HCT116 (cell line): ENCODE measurements at regions not wholly inside any gene's neighbourhood (a gene's known extent, or its start where the extent isn't known, plus 50 kb on each side); places are given as distances from the start of the nearest gene placed in this dataset.

Experiments
- ATAC-seq: fragments of 200-7000 bp; cut with Tn5 transposase; 2 replicates; pipeline ENCODE4 v1.9.1; 2020; ENCODE audit warnings: mild to moderate bottlenecking, moderate library complexity
- BruUV-seq: library from RNA; stranded (reverse); fragments of 400-500 nt; replicated peaks from 2 replicates; lab custom pipeline; 2021; lab: Mats Ljungman, UMichigan
- CTCF ChIA-PET: fragments of 300-600 bp; sonication (Branson Sonifier 250); formaldehyde crosslinking; loops from one replicate; lab custom pipeline; 2021; ENCODE audit warnings: antibody characterized with exemption; lab: Charles Lee
- POLR2A ChIA-PET: fragments of 300-600, 350-600 bp; sonication (Branson Sonifier 250); formaldehyde crosslinking; loops from one replicate; lab custom pipeline; 2021; ENCODE audit warnings: antibody characterized with exemption; lab: Charles Lee
- RAD21 ChIA-PET, 2 experiments: fragments of 300-600 bp; sonication (Branson Sonifier 250); formaldehyde crosslinking; loops; one replicate each; lab custom pipeline; 2023; ENCODE audit warnings: low total read pairs in 2 of 2; ENCODE audit not compliant: uncharacterized antibody in 2 of 2, unreplicated experiment in 2 of 2, low non-redundant PET in 1 of 2; lab: Charles Lee
- DNase-seq: peaks from one replicate; pipeline ENCODE4 v3.0.0-alpha.2; 2010; ENCODE audit warnings: low read depth, low spot score
- H2AFZ ChIP-seq: fragments of 200-600 bp; shearing (Covaris generic), sonication (generic); 2 replicates; pipeline ENCODE4 v1.6.1; 2017; ENCODE audit warnings: low read depth, mixed run types, mixed read lengths, antibody characterized with exemption, low read length; ENCODE audit not compliant: poor library complexity, severe bottlenecking
- H3K27ac ChIP-seq: 2 replicates; pipeline ENCODE4 v1.5.1; 2012; ENCODE audit warnings: low read depth, low read length
- H3K27me3 ChIP-seq: fragments of 200-600 bp; sonication (generic); 2 replicates; pipeline ENCODE4 v1.6.1; 2016; ENCODE audit warnings: mixed run types, low read length, mixed read lengths; ENCODE audit not compliant: insufficient read depth
- H3K36me3 ChIP-seq, 2 experiments: fragments of 200-500 bp in 1 of 2; fragments of 200-600 bp in 1 of 2; sonication (Bioruptor generic) in 1 of 2; sonication (generic) in 1 of 2; 2 replicates each; pipeline versions ENCODE4 v1.5.1 to v1.6.1; 2014 to 2016; ENCODE audit warnings: low read length in 2 of 2, inconsistent platforms in 1 of 2, mixed read lengths in 1 of 2, mixed run types in 1 of 2; ENCODE audit not compliant: insufficient read depth in 2 of 2, control insufficient read depth in 1 of 2
- H3K4me1 ChIP-seq, 2 experiments: fragments of 200-600 bp in 1 of 2; sonication (generic) in 1 of 2; 2 replicates each; pipeline versions ENCODE4 v1.5.1 to v1.6.1; 2012 to 2017; ENCODE audit warnings: low read length in 2 of 2, inconsistent platforms in 1 of 2, mild to moderate bottlenecking in 1 of 2, mixed read lengths in 1 of 2, mixed run types in 1 of 2, moderate library complexity in 1 of 2; ENCODE audit not compliant: insufficient read depth in 2 of 2, control insufficient read depth in 1 of 2
- H3K4me2 ChIP-seq: fragments of 200-600 bp; sonication (generic); 2 replicates; pipeline ENCODE4 v1.6.1; 2017; ENCODE audit warnings: mixed run types, low read length, mixed read lengths
- H3K4me3 ChIP-seq, 2 experiments: fragments of 200-600 bp in 1 of 2; sonication (generic) in 1 of 2; replicated peaks in 1 of 2; 2 replicates each; pipeline ENCODE4 v1.5.1; 2011 to 2016; ENCODE audit warnings: low read length in 2 of 2, control low read depth in 1 of 2, low read depth in 1 of 2, mild to moderate bottlenecking in 1 of 2, mixed read lengths in 1 of 2, mixed run types in 1 of 2
- H3K79me2 ChIP-seq: fragments of 200-600 bp; sonication (generic); 2 replicates; pipeline ENCODE4 v1.6.1; 2017; ENCODE audit warnings: mild to moderate bottlenecking, mixed run types, low read length, moderate library complexity, mixed read lengths; ENCODE audit not compliant: insufficient read depth
- H3K9ac ChIP-seq: fragments of 200-600 bp; sonication (generic); 2 replicates; pipeline ENCODE4 v1.6.1; 2016; ENCODE audit warnings: low read length, mixed read lengths
- H3K9me2 ChIP-seq: fragments of 200-600 bp; sonication (generic), shearing (Covaris generic); 2 replicates; pipeline ENCODE4 v1.6.1; 2017; ENCODE audit warnings: mixed run types, mild to moderate bottlenecking, moderate library complexity; ENCODE audit not compliant: insufficient read depth
- H3K9me3 ChIP-seq, 2 experiments: fragments of 200-500 bp in 1 of 2; fragments of 200-600 bp in 1 of 2; sonication (Bioruptor generic) in 1 of 2; sonication (generic) in 1 of 2; 2 replicates each; pipeline ENCODE4 v1.6.1; 2014 to 2017; ENCODE audit warnings: low read length in 2 of 2, mixed read lengths in 2 of 2, inconsistent platforms in 1 of 2, low read depth in 1 of 2, mild to moderate bottlenecking in 1 of 2, mixed run types in 1 of 2, moderate library complexity in 1 of 2; ENCODE audit not compliant: control insufficient read depth in 1 of 2, insufficient read depth in 1 of 2
- H4K20me1 ChIP-seq: fragments of 200-600 bp; sonication (generic), shearing (Covaris generic); 2 replicates; pipeline ENCODE4 v1.6.1; 2017; ENCODE audit warnings: mixed run types, mild to moderate bottlenecking, moderate library complexity; ENCODE audit not compliant: insufficient read depth
- CBX3 ChIP-seq: IDR thresholded peaks from 2 replicates; pipeline ENCODE4 v1.6.1; 2012; ENCODE audit warnings: low read depth
- CEBPB ChIP-seq: IDR thresholded peaks from 2 replicates; pipeline ENCODE4 v1.6.1; 2012; ENCODE audit warnings: low read depth
- CTCF ChIP-seq, 3 experiments: fragments of 200-600 bp in 1 of 3; sonication (generic) in 1 of 3; IDR thresholded peaks in 2 of 3; conservative IDR thresholded peaks in 1 of 3; 2 replicates each; pipeline ENCODE4 v1.5.1; 2012 to 2017; ENCODE audit warnings: low read depth in 2 of 3, low read length in 2 of 3, antibody characterized with exemption in 1 of 3, borderline replicate concordance in 1 of 3, control low read depth in 1 of 3, mild to moderate bottlenecking in 1 of 3, mixed read lengths in 1 of 3, mixed run types in 1 of 3, moderate library complexity in 1 of 3; ENCODE audit not compliant: insufficient read depth in 1 of 3
- EGR1 ChIP-seq: IDR thresholded peaks from 2 replicates; pipeline ENCODE4 v1.6.1; 2012; ENCODE audit warnings: low read depth
- ELF1 ChIP-seq: IDR thresholded peaks from 2 replicates; pipeline ENCODE4 v1.6.1; 2012; ENCODE audit warnings: low read depth, borderline replicate concordance
- EZH2 ChIP-seq: fragments of 200-600 bp; sonication (generic); IDR thresholded peaks from 2 replicates; pipeline ENCODE4 v1.6.1; 2017; ENCODE audit warnings: antibody characterized with exemption, mixed run types
- EZH2phosphoT487 ChIP-seq: fragments of 200-600 bp; IDR thresholded peaks from 2 replicates; pipeline ENCODE4 v1.6.1; 2018; ENCODE audit warnings: antibody characterized with exemption, borderline replicate concordance
- FOSL1 ChIP-seq: IDR thresholded peaks from 2 replicates; pipeline ENCODE4 v1.6.1; 2012; ENCODE audit warnings: low read depth
- JUND ChIP-seq: IDR thresholded peaks from 2 replicates; pipeline ENCODE4 v1.6.1; 2012
- POLR2A ChIP-seq: IDR thresholded peaks from 2 replicates; pipeline ENCODE4 v1.7.0; 2011; ENCODE audit warnings: borderline replicate concordance; ENCODE audit not compliant: insufficient read depth, insufficient read length; ENCODE audit errors: extremely low read depth
- POLR2AphosphoS5 ChIP-seq: IDR thresholded peaks from 2 replicates; pipeline ENCODE4 v1.6.1; 2011; ENCODE audit warnings: mild to moderate bottlenecking, low read depth, low read length, moderate library complexity
- RAD21 ChIP-seq: IDR thresholded peaks from 2 replicates; pipeline ENCODE4 v1.6.1; 2012; ENCODE audit warnings: low read depth, mild to moderate bottlenecking
- REST ChIP-seq: IDR thresholded peaks from 2 replicates; pipeline ENCODE4 v1.6.1; 2012; ENCODE audit warnings: low read depth
- SIN3A ChIP-seq: IDR thresholded peaks from 2 replicates; pipeline ENCODE4 v1.6.1; 2012; ENCODE audit warnings: low read depth
- TCF7L2 ChIP-seq: IDR thresholded peaks from 2 replicates; pipeline ENCODE4 v1.7.0; 2011; ENCODE audit warnings: borderline replicate concordance, inconsistent platforms; ENCODE audit not compliant: insufficient read depth, insufficient read length; ENCODE audit errors: extremely low read depth
- YY1 ChIP-seq: IDR thresholded peaks from 2 replicates; pipeline ENCODE4 v1.6.1; 2011; ENCODE audit warnings: low read length, low read depth, moderate library complexity, mild to moderate bottlenecking; ENCODE audit not compliant: insufficient replicate concordance; ENCODE audit errors: extremely low read depth
- ZBTB33 ChIP-seq: IDR thresholded peaks from 2 replicates; pipeline ENCODE4 v1.6.1; 2011; ENCODE audit warnings: mild to moderate bottlenecking, low read length, moderate library complexity; ENCODE audit not compliant: insufficient replicate concordance; ENCODE audit errors: extremely low read depth
- ZFX ChIP-seq: fragments of 450-650 bp; IDR thresholded peaks from 2 replicates; pipeline ENCODE4 v1.6.1; 2017
- ZNF274 ChIP-seq: fragments of 200-500 bp; sonication (Bioruptor generic); IDR thresholded peaks from 2 replicates; pipeline ENCODE4 v1.6.1; 2014; ENCODE audit warnings: mild to moderate bottlenecking, low read depth, low read length, inconsistent platforms
- intact Hi-C: fragments of 100-400 bp; cut with micrococcal nuclease; formaldehyde crosslinking; loops from 2 replicates; pipeline ENCODE4 v1.10.0; 2022

- TF ChIP-seq ZFX: no peak
- TF ChIP-seq YY1: no peak
- no peak for TF ChIP-seq JUND
- no peak for TF ChIP-seq ZNF274
- TF ChIP-seq CBX3: no peak
- TF ChIP-seq POLR2AphosphoS5: no peak
- no peak for TF ChIP-seq FOSL1
- TF ChIP-seq POLR2A: no peak
- TF ChIP-seq EZH2phosphoT487: no peak
- TF ChIP-seq EGR1: no peak
Observed at GRCh38 chr5:15417156-15417555, 82.8 kb upstream of the FBXL7 start (continued).

- ATAC-seq (no peak), DNase-seq (no peak)
- ChIA-PET CTCF (no interaction called here), RAD21 (no interaction called here), POLR2A (no interaction called here)
- H3K4me1 ChIP-seq: no peaks in the 10 kb centered on the region
- peaks cover 6 to 7% of the 10 kb centered on the region in 2 experiments; a peak in 2 of 4 replicates for H3K9me3 ChIP-seq
- H3K36me3 ChIP-seq: no peaks in the 10 kb centered on the region
- no peaks in the 10 kb centered on the region for H3K27me3 ChIP-seq
- H3K27ac ChIP-seq: no peak overlapping the region
- intact Hi-C loops: no loop called here
- no peaks in the 10 kb centered on the region for H3K79me2 ChIP-seq
- no peak overlapping the region for H2AFZ ChIP-seq
- H3K4me3 ChIP-seq: no peak overlapping the region
- no peak overlapping the region for H3K9ac ChIP-seq
- H3K9me2 ChIP-seq: no peaks in the 10 kb centered on the region
- no peaks in the 10 kb centered on the region for H4K20me1 ChIP-seq
- no TSS peak for BruUV-seq
- no peak overlapping the region for H3K4me2 ChIP-seq
- TF ChIP-seq TCF7L2: no peak
- no peak for TF ChIP-seq CBX3
- TF ChIP-seq JUND: no peak
- TF ChIP-seq EZH2: no peak
- TF ChIP-seq REST: no peak
- TF ChIP-seq ZFX: no peak
- TF ChIP-seq CEBPB: no peak
- TF ChIP-seq POLR2A: no peak
- TF ChIP-seq SIN3A: no peak
- no peak for TF ChIP-seq CTCF (IDR thresholded peaks at IDR 0.05 in 2 of 3, conservative IDR thresholded peaks at IDR 0.05 in 1 of 3; ENCODE audit: borderline replicate concordance in 1 of 3, insufficient read depth in 1 of 3, low read depth in 2 of 3, low read length in 2 of 3)
- TF ChIP-seq ZBTB33: no peak
- TF ChIP-seq POLR2AphosphoS5: no peak
- no peak for TF ChIP-seq RAD21
- no peak for TF ChIP-seq EZH2phosphoT487
- TF ChIP-seq ELF1: no peak
Observed at GRCh38 chr5:15406478-15406877, 93.5 kb upstream of the FBXL7 start.
